HepG2 (cell line): ENCODE measurements at regions not wholly inside any gene's neighbourhood (a gene's known extent, or its start where the extent isn't known, plus 50 kb on each side); places are given as distances from the start of the nearest gene placed in this dataset.

Source experiments
- ATAC-seq: fragments of 200-7000 bp; cut with Tn5 transposase; 3 replicates; pipeline ENCODE4 v1.9.1; 2020; ENCODE audit warnings: mild to moderate bottlenecking, moderate library complexity
- BruUV-seq: library from RNA; stranded (reverse); fragments of 400-500 nt; replicated peaks from 2 replicates; lab custom pipeline; 2021; lab: Mats Ljungman, UMichigan
- CTCF ChIA-PET: fragments of 300-600 bp; formaldehyde crosslinking; extraction: SDS; loops from one replicate; lab custom pipeline; 2021; ENCODE audit warnings: low total read pairs, inconsistent platforms, low intra/inter-chr PET ratio; lab: Yijun Ruan, JAX
- POLR2A ChIA-PET: fragments of 350-600 bp; sonication (Branson Sonifier 250); formaldehyde crosslinking; loops from one replicate; lab custom pipeline; 2020; ENCODE audit warnings: antibody characterized with exemption, inconsistent platforms; lab: Yijun Ruan, JAX
- DNase-seq: peaks from one replicate; pipeline ENCODE4 v3.0.0-alpha.2; 2015; ENCODE audit warnings: low spot score
- FAIRE-seq: peaks from 3 replicates; lab custom pipeline; 2011; peaks lifted over from hg19 to GRCh38; lab: Jason Lieb, UNC
- H2AFZ ChIP-seq: one replicate; pipeline ENCODE4 v1.6.1; 2011; ENCODE audit warnings: low read length, inconsistent platforms
- H3K27ac ChIP-seq: fragments of 300-600 bp; 3 replicates; pipeline ENCODE4 v1.8.0; 2011; ENCODE audit warnings: mixed run types, mild to moderate bottlenecking, mixed read lengths, low read length, inconsistent platforms; ENCODE audit not compliant: insufficient read depth; ENCODE audit errors: extremely low read length
- H3K27me3 ChIP-seq, 2 experiments: fragments of 200-600 bp in 1 of 2; 2 replicates in 1 of 2; 3 replicates in 1 of 2; pipeline versions ENCODE4 v1.6.0 to v1.8.0; 2011; ENCODE audit warnings: low read length in 2 of 2, mild to moderate bottlenecking in 2 of 2, moderate library complexity in 2 of 2, inconsistent platforms in 1 of 2; ENCODE audit not compliant: insufficient read depth in 2 of 2, control insufficient read depth in 1 of 2
- H3K36me3 ChIP-seq, 2 experiments: fragments of 200-600 bp in 1 of 2; replicated peaks in 1 of 2; 2 replicates in 1 of 2; 3 replicates in 1 of 2; pipeline versions ENCODE4 v1.5.1 to v1.8.0; 2011; ENCODE audit warnings: low read length in 2 of 2, inconsistent platforms in 1 of 2; ENCODE audit not compliant: insufficient read depth in 2 of 2, control insufficient read depth in 1 of 2
- H3K4me1 ChIP-seq: 2 replicates; pipeline ENCODE4 v1.5.1; 2012; ENCODE audit warnings: low read length, inconsistent platforms; ENCODE audit not compliant: insufficient read depth
- H3K4me2 ChIP-seq: 2 replicates; pipeline ENCODE4 v1.6.0; 2011; ENCODE audit warnings: low read depth, low read length, inconsistent platforms
- H3K4me3 ChIP-seq, 3 experiments: fragments of 200-600 bp in 1 of 3; sonication (generic), shearing (Covaris generic) in 1 of 3; replicated peaks in 1 of 3; 2 replicates each; pipeline ENCODE4 v1.5.1; 2011 to 2016; ENCODE audit warnings: low read length in 3 of 3, inconsistent platforms in 2 of 3, low read depth in 2 of 3, mild to moderate bottlenecking in 2 of 3, control low read depth in 1 of 3, mixed read lengths in 1 of 3; ENCODE audit not compliant: insufficient read depth in 1 of 3
- H3K79me2 ChIP-seq: one replicate; pipeline ENCODE4 v1.6.1; 2011; ENCODE audit warnings: low read length, inconsistent platforms; ENCODE audit not compliant: insufficient read depth
- H3K9ac ChIP-seq: 2 replicates; pipeline ENCODE4 v1.6.0; 2011; ENCODE audit warnings: mild to moderate bottlenecking, low read depth, low read length, inconsistent platforms; ENCODE audit not compliant: insufficient read depth
- H3K9me3 ChIP-seq: 2 replicates; pipeline ENCODE4 v1.5.1; 2012; ENCODE audit warnings: mild to moderate bottlenecking, low read length
- H4K20me1 ChIP-seq: 2 replicates; pipeline ENCODE4 v1.6.0; 2011; ENCODE audit warnings: inconsistent platforms, mild to moderate bottlenecking, low read length, moderate library complexity; ENCODE audit not compliant: insufficient read depth
- ATF7 ChIP-seq, 2 experiments: fragments of 450-650 bp in 1 of 2; sonication (generic) in 1 of 2; formaldehyde crosslinking in 1 of 2; IDR thresholded peaks; 2 replicates each; pipeline versions ENCODE4 v1.4.0 to v1.6.1; 2016 to 2020; ENCODE audit warnings: antibody characterized with exemption in 1 of 2, mild to moderate bottlenecking in 1 of 2, missing genetic modification reagents in 1 of 2
- CREB1 ChIP-seq, 2 experiments: fragments of 450-650 bp in 1 of 2; IDR thresholded peaks; 2 replicates each; pipeline ENCODE4 v1.6.1; 2016 to 2017; ENCODE audit warnings: control low read depth in 1 of 2, mild to moderate bottlenecking in 1 of 2, missing compliant biosample characterization in 1 of 2, missing genetic modification characterization in 1 of 2
- GZF1 ChIP-seq: sonication (generic); formaldehyde crosslinking; IDR thresholded peaks from 2 replicates; pipeline ENCODE4 v1.5.1; 2020; ENCODE audit warnings: mild to moderate bottlenecking, missing genetic modification reagents
- SMYD3 ChIP-seq: sonication (generic); formaldehyde crosslinking; IDR thresholded peaks from 2 replicates; pipeline ENCODE4 v1.8.1; 2023; ENCODE audit warnings: mild to moderate bottlenecking, missing genetic modification reagents
- STAG1 ChIP-seq: sonication (generic); formaldehyde crosslinking; IDR thresholded peaks from 2 replicates; pipeline ENCODE4 v1.4.0; 2020; ENCODE audit warnings: missing genetic modification reagents
- ZBTB39 ChIP-seq: sonication (generic); formaldehyde crosslinking; IDR thresholded peaks from 2 replicates; pipeline ENCODE4 v1.5.0; 2020; ENCODE audit warnings: missing genetic modification reagents
- ZNF264 ChIP-seq: sonication (generic); formaldehyde crosslinking; IDR thresholded peaks from 2 replicates; pipeline ENCODE4 v1.4.0; 2020; ENCODE audit warnings: missing genetic modification reagents
- WGBS: methylation state at CpG from one replicate; pipeline ENCODE4 v1.1.6; 2017; ENCODE audit warnings: low lambda C conversion rate; 5-methylcytosine and 5-hydroxymethylcytosine counted together
- in situ Hi-C: cut with HindIII; loops from 2 replicates; pipeline ENCODE4 v1.10.0; 2017; ENCODE audit warnings: low pct_unique_long_range_greater_than_20kb; ENCODE audit not compliant: extremely low pct_ligation_motif_present
- intact Hi-C: fragments of 100-400 bp; cut with micrococcal nuclease; formaldehyde crosslinking; loops from one replicate; pipeline ENCODE4 v1.10.0; 2022; ENCODE audit not compliant: unreplicated experiment
- TF ChIP-seq, protein P1 (sequence below): sonication (generic); formaldehyde crosslinking; IDR thresholded peaks from 2 replicates; pipeline ENCODE4 v1.5.0; 2020; ENCODE audit warnings: mild to moderate bottlenecking, missing genetic modification reagents, moderate library complexity

DNA sequence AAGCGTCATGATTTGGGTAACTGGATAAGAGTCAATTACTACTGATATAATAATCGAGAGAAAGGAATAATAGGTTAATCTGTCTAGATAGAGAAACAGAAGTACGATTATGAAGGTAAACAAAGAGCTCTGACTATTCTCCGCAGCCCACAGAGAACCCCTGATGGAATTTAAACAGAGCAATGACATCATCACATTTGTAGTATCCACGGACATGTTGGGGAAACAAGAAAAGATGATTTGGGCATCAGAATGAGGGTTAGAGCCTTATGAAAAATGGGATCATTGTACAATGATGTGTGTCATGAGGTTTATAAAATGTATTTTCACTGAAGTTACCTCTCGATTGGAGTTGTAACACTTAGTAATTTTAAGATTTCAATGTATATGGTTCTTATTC, 129.9 kb downstream of the DTHD1 start:
- POLR2A ChIA-PET = no interaction called here
- in situ Hi-C loops = loop anchor here (10.0 kb wide), 1 partner anchor 973 kb away; no protein-coding TSS in a partner anchor
- Histone ChIP-seq H3K27ac (no peak overlapping the region), H2AFZ (no peak overlapping the region), H4K20me1 (no peaks in the 10 kb centered on the region), H3K79me2 (no peaks in the 10 kb centered on the region), H3K27me3 (no peaks in the 10 kb centered on the region), H3K9me3 (no peaks in the 10 kb centered on the region), H3K36me3 (no peaks in the 10 kb centered on the region), H3K4me3 (no peak overlapping the region), H3K4me2 (no peak overlapping the region), H3K4me1 (no peaks in the 10 kb centered on the region), H3K9ac (no peak overlapping the region)
- ATAC-seq = no peak
- 2% methylated on average over 6 of the region's 6 CpGs for WGBS
- intact Hi-C loops = no loop called here
- no peak for TF ChIP-seq GZF1 (CRISPR knock-in tag)
- TF ChIP-seq CREB1 (IDR thresholded peaks at IDR 0.05) = peak; percentile 51; the same call in 1 of the 2 replicates
- no peak for TF ChIP-seq CREB1 (CRISPR knock-in tag; IDR thresholded peaks at IDR 0.05)
- no peak for TF ChIP-seq ZBTB39 (CRISPR knock-in tag)
- no peak for TF ChIP-seq SMYD3 (CRISPR knock-in tag)
- peak; percentile 88 for TF ChIP-seq ATF7 (IDR thresholded peaks at IDR 0.05)
- TF ChIP-seq ATF7 (CRISPR knock-in tag; IDR thresholded peaks at IDR 0.05) = no peak
- FAIRE-seq = no peak
- no peak for DNase-seq
- CTCF ChIA-PET = no interaction called here
- no TSS peak for BruUV-seq

DNA sequence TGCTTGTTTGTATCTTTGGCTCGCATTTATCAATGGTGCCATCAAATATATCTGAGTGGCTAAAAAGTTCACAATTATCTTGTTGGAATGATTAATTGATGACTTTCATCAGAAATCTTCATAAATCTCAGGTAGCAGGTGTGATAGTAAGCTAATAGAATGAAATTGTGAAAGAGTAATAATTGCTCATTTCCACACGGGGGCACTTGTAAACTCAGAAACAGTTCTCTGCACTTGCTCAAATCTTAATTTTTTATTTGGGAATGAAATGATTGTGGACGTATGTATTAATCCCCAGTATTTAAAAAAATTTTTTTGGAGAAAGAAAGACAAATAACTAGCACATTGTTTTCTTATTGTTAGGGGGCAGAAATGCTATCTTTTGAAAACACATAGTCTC, 132.8 kb downstream of the DTHD1 start:
- ATAC-seq = no peak
- no peak for FAIRE-seq
- no TSS peak for BruUV-seq
- TF ChIP-seq, protein P1, sequence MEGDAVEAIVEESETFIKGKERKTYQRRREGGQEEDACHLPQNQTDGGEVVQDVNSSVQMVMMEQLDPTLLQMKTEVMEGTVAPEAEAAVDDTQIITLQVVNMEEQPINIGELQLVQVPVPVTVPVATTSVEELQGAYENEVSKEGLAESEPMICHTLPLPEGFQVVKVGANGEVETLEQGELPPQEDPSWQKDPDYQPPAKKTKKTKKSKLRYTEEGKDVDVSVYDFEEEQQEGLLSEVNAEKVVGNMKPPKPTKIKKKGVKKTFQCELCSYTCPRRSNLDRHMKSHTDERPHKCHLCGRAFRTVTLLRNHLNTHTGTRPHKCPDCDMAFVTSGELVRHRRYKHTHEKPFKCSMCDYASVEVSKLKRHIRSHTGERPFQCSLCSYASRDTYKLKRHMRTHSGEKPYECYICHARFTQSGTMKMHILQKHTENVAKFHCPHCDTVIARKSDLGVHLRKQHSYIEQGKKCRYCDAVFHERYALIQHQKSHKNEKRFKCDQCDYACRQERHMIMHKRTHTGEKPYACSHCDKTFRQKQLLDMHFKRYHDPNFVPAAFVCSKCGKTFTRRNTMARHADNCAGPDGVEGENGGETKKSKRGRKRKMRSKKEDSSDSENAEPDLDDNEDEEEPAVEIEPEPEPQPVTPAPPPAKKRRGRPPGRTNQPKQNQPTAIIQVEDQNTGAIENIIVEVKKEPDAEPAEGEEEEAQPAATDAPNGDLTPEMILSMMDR (CRISPR knock-in tag) = 0 out of 2 replicates have a peak, but pooled peaks have one; percentile 3
- TF ChIP-seq STAG1 (CRISPR knock-in tag) = peak; percentile 21; the same call in 1 of the 2 replicates
- TF ChIP-seq ZNF264 (CRISPR knock-in tag) = no peak
- H3K9ac ChIP-seq = no peak overlapping the region
- in situ Hi-C loops = loop anchor here (10.0 kb wide), 1 partner anchor 971 kb away; no protein-coding TSS in a partner anchor
- no peaks in the 10 kb centered on the region for H3K9me3 ChIP-seq
- no peaks in the 10 kb centered on the region for H3K4me1 ChIP-seq
- no peaks in the 10 kb centered on the region for H3K27me3 ChIP-seq
- WGBS = 13% methylated on average over 3 of the region's 3 CpGs
- no peaks in the 10 kb centered on the region for H3K79me2 ChIP-seq
- H3K27ac ChIP-seq = no peak overlapping the region
- H4K20me1 ChIP-seq = no peaks in the 10 kb centered on the region
- no peak overlapping the region for H3K4me2 ChIP-seq
- no peak for DNase-seq
- CTCF ChIA-PET = no interaction called here
- no peaks in the 10 kb centered on the region for H3K36me3 ChIP-seq
- no peak overlapping the region for H3K4me3 ChIP-seq
- POLR2A ChIA-PET = no interaction called here
- intact Hi-C loops = loop anchor here (2.0 kb wide), 1 partner anchor 977 kb away; no protein-coding TSS in a partner anchor
- H2AFZ ChIP-seq = no peak overlapping the region
